Left colon (tissue), 2 donors: ENCODE measurements at regions not wholly inside any gene's neighbourhood (a gene's known extent, or its start where the extent isn't known, plus 50 kb on each side); places are given as distances from the start of the nearest gene placed in this dataset.

Experiments used
- ATAC-seq: fragments of 200-7000 bp; cut with Tn5 transposase; one replicate; pipeline ENCODE4 v1.9.1; 2020; ENCODE audit warnings: mild to moderate bottlenecking, moderate library complexity
- DNase-seq, 2 donors: peaks; one replicate each; pipeline ENCODE4 v3.0.0-alpha.2; 2020
- intact Hi-C, 2 donors: fragments of 100-400 bp; cut with DNase I in 1 of 2; cut with micrococcal nuclease in 1 of 2; formaldehyde crosslinking; loops; one replicate each; pipeline versions ENCODE4 v1.11.2 to v1.14.0; 2022; cut with DNase I, micrococcal nuclease
- donor health status: DM: no; HTN: no; CAD: no.
- donor health status: DM: yes; HTN: yes; CAD: no.

DNA sequence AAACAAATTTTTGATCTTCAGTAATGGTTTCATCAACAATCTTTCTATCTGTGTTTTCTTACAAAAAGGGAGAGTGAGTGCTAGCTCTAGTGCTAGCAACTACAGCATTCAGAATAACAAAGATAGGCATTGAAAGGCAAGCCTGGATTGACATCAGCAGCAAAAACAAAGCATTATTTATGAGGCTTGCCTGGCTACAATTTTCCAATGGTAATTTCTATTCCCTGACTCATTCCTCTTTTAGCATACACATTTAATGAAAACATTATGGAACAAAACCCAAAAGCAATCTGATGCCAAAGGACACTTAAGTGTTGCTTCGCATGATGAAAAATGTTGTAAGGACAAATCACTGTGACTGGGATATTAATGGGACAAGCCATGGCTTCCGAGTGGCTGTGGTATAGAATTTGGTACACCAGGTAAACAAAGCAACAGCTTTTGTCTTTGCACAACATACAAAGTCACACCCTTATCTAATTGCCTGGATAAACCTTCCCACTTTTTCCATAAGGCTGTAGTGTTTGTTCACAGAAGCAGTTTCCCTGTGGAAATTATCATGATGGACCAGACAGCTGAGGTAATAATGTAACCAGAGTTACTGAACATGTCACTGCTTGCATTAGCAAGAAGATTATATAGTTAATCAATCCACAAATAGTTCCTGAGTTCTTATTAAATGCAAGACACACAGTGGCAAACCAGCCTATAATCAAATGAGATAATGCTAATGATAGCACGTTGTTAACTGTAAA, 179.8 kb upstream of the EDIL3 start:
- no peak for ATAC-seq
- no peak for DNase-seq
- intact Hi-C loops: no loop called here

DNA sequence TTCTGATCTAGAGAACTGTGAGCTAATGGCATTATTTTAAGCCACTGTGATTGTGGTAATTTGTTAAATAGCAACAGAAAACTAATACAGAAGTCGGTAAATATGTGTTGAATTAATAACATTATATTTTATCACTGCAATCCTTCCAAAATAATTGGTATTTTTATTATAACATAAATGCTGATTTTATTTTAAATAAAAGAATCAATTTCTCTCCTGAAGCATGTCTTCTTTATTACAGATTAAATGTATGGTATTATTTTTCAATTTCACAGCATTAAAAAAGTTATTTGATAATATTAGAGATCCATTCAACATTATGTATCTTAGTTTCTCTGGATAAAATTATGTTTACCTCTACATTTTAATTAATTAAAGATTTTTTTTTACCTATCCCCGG, 165.5 kb upstream of the EDIL3 start:
- intact Hi-C loops: no loop called here
- ATAC-seq (no peak), DNase-seq (no peak)

DNA sequence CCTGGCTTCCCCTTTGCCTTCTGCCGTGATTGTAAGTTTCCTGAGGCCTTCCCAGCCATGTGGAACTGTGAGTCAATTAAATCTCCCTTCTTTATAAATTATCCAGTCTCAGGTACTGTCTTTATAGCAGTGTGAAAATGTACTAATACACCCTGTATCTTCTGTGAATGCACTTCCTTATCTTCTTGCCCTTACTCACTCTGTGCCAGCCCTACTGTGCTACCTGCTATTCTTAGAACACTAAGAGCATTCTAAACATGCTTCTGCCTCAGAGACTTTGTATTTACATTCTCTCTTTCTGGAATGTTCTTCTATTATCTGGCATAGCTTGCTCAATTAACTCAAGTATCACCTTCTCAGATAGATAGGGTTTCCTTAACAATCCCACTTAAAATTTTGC, 164.4 kb upstream of the EDIL3 start:
- DNase-seq (no peak), ATAC-seq (no peak)
- intact Hi-C loops: no loop called here

DNA sequence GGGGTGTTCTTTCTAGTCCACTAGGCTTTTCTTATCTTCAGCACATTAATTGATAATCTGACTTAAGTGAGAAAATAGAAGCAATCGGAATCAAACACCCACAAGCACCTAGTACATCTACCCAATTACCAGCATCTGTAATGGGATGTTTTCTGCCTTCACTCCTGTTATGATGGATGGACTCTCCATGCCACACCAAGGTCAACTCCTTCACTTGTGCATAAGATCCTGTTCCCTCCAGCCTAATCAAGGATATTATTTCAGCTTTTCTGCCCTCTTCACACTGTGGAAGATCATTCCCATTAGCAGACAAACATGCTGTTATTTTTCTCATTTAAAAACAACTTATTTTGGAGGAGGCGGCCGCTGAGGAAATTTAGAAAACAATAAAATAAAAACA, 162.0 kb upstream of the EDIL3 start:
- intact Hi-C loops: no loop called here
- DNase-seq: no peak
- ATAC-seq: no peak

DNA sequence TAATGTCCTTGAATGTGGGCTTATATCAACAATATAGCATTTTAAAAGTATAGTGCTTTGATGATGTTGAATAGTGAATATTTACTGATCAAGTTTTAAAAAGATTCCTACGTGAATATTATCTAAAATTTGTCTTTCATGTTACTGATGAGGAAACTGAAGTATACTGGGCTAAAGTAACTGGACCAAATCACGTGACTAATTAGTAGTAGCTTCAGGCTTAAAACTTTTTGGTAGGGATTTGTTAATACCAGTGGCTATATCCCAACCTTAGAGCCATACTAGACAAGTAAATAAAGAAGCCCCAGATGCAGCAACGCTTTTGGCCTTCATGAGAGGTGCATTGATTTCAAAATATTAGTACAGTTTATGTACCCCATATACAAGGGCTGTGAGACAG, 152.1 kb upstream of the EDIL3 start:
- intact Hi-C loops: no loop called here
- DNase-seq (no peak), ATAC-seq (no peak)

DNA sequence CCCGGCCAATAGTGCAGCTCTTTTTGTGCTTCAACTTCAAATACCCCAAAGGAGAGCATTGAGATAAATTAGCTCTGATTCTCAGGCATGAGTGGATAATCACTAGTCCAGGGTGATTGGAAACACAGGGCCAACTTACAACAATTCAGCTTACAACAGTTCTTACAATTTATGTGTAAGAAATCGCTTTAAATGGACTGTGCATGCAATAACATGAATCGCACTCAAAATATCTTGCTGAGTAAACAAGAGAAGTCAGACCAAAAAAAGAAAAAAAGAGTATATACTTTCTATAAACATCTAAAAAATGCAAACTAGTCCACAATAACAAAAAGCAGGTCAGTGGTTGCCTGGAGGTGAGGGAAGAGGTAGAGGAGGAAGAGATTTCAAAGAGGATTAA, 150.6 kb upstream of the EDIL3 start:
- ATAC-seq (no peak), DNase-seq (no peak)
- intact Hi-C loops: no loop called here

DNA sequence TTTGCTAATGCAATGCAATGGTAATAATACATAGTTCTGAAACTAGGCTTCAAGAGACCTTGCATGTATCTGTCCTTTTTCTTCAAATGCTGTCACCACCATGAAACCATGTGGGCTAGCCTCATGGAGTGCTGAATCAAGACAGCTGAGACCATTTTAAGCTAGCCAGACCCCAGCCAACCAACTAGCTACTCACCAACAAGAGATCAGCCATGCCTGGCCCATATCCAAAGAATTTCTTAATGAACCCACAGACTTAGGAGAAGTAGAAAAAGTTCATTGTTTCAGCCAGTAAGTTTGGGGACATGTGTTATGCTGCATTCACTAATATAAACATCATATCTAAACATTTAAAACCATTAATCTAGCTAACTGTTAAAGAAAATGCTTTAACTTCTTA, 139.8 kb upstream of the EDIL3 start:
- ATAC-seq: no peak
- intact Hi-C loops: no loop called here

DNA sequence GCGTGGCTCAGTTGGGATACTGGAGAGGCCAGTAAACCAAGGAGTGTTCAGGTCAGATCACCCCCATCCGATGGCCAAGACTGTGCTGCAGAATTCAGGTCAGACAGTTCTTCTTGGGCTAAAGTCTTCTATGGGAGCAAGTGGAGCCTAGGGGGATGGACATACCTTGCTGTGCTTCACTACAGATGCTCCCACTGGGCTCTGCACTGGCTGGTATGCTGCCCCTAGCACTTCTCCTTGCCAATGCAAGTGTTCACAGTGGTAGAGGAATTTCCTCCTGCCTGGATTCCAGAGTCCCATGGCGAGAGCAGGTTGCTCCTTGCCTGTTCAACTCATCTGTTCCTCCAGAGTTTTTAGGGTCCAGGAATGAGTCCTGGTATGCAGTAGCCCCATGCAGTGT, 134.2 kb upstream of the EDIL3 start:
- intact Hi-C loops: no loop called here
- ATAC-seq (no peak), DNase-seq (no peak)

More for the DNA sequence above, 139.8 kb upstream of the EDIL3 start:
- DNase-seq: no peak

DNA sequence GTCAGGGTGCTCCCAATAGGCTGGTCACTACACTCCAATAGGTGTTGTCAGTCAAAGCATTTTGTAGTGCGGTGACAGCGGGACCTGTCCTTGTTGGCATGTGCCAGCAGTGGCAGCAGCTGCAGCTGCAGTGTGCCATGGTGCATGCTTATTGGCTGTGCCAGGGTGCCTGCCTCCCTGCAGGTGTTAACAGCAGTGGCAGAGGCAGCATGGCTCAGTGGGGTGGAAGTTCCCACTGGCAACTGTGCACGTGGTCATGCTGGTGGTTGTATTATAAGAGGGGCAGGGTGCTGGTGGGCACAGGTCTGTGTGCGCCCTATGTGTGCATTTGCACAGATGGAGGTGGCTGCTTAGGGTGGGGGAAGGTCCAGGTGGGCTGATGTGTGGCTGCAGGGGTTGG, 133.7 kb upstream of the EDIL3 start:
- ATAC-seq (no peak), DNase-seq (no peak)
- intact Hi-C loops: no loop called here

DNA sequence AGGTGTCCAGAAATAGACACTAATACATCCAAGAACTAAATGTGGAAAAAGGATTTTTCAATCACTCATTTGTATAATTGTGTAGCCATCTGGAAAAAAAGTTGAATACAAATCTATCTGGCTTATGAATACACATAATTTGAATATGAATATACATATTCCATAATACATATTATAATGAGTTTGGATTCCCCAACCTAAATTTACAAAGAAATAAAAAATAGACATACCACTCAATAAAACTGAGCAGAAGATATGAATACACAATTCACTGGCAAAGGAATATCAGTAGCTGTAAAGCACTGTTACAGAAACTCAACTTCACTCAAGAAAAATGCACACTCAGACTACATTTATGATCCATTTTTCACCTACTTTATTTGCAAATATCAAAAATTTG, 121.9 kb upstream of the EDIL3 start:
- DNase-seq (no peak), ATAC-seq (no peak)
- intact Hi-C loops: no loop called here

DNA sequence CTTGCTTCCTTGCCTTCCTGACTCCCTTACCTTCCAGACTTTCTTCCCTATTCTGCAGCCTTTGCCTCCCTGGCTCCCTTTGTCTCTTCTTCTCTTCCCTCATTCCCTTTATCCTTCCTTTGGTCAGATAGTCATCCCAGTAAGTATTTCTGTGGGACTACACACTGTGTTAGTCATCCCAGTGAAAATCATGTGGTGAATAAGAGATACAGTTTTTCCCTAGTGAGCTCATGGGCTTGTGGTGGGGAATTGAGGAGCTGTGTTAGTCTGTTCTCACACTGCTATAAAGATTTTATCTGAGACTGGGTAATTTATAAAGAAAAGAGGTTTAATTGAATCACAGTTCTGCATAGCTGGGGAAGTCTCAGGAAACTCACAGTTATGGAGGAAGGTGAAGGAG, 109.8 kb upstream of the EDIL3 start:
- intact Hi-C loops: no loop called here
- ATAC-seq (no peak), DNase-seq (no peak)

DNA sequence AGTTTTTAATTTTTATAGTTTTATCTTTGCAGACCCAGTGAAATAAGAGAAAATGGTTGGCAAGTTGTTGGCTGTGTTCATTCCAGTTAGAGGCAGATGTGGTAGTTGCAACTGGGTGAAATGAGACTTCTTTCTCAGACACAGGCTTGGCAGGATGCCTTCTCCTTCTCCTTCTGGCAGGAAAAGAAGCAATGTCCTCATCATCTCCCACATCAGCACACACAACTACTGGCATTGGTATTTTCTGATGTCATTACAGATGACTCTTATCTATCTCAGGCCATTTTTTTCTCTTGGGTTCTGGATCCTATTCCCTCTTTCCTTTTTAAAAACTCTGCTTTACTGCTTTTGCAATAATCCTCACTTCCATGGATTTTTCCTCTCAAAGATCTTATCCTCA, 103.3 kb upstream of the EDIL3 start:
- DNase-seq (no peak), ATAC-seq (no peak)
- intact Hi-C loops: no loop called here

DNA sequence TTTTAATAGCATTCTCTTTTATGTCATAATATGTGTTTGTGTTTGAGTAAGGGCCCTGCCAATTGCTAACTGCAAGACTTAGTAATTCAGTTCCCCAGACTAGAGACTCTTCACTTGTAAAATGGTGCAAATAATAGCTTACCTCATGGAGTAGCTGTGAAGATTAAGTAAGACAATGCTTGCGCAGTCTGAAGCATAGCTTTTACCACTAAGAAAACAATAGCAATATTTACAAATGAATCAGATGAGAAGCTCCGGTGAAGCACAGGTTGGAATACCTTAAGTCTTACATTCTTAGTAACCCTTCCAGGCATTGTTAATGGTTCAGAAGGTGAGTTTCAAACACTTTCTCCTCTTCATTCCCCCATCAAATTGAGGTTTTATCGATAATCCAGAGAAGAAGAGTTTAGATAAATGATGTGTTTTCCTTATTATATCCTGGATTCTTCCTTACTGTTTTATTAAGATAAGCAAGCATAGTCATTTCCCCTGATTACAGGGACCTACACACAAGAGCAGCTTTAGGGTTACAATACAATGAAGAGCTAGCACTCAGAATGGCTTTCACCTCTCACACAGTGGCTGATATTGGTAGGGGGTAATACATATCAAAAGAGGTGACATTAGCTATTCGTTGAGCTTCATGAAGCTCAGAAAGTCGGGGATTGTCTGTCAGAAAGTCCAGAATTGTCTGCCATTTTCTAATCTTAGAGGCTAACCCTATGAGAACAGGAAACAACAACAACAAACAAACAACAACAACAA, 96.4 kb upstream of the EDIL3 start:
- intact Hi-C loops: no loop called here
- DNase-seq (no peak), ATAC-seq (no peak)

DNA sequence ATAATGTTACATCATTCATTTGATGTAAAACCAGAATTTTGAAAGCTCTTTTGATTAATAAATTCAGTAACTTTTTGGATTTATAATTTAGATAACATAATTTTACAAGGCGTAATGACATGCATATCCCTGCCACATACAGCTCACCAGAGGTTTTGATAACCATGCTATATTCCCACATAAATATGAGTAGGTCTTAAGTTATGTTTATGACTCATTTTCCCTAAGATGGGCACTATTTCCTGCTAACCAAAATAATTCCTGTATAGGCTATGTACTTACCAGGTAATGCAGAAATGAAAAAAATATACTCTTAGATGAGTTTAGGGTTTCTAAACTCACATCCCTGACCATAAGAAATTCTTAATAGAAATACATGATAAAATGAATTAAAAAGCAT, 93.9 kb upstream of the EDIL3 start:
- ATAC-seq: no peak
- DNase-seq: no peak
- intact Hi-C loops: no loop called here

DNA sequence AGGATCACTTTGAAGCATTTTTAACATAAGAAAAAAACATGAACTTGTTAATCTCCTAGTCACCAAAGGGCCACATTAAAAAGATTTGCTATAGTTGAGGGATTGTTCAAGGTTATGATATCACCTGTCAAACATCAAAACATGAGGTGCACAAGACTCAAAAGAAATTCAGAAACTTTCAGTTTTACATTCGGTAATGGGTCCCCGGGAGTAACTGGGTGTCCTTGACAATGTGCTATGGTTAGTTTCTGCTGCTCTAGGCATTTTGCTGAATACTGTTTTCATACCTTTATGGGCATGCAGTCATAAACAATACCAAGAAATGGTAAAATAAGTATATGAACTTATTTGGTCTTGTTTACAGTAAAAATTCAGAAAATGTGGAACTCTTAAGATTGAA, 92.8 kb upstream of the EDIL3 start:
- ATAC-seq: no peak
- intact Hi-C loops: no loop called here
- no peak for DNase-seq

DNA sequence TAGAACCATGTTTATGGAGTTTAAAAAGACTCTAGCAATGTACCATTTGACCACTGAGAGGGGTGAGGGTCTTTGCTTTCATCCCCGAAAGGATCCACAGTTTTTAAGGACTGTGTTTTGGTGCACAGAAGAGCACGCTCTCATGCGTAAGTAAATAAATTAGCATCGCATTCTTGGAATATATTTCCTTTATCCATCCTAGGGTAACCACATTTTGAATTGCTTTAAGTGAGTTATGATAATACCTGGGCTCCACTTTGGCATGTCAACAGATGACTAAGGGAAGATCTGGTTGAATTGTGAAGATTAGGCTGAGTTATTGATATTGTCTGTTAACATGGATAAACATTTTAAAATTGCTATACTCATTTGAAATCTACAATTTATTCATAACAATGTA, 89.4 kb upstream of the EDIL3 start:
- intact Hi-C loops: no loop called here
- no peak for ATAC-seq
- no peak for DNase-seq

DNA sequence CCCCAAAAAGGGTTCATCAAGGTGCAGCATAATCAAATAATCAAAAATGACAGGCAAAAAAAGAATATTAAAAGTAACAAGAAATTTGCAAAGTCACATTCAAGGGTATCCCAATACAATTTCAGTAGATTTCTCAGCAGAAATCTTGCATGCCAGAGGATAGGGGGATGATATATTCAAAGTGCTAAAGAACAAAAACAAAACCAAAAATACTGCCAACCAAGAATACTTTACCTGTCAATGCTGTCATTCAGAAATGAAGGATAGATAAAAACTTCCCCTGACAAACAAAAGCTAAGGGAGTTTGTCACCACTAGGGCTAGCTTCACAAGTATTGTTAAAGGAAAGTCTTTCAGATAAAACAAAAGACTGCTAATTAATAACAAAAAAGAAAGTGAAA, 68.7 kb upstream of the EDIL3 start:
- intact Hi-C loops: no loop called here
- DNase-seq: no peak
- no peak for ATAC-seq

DNA sequence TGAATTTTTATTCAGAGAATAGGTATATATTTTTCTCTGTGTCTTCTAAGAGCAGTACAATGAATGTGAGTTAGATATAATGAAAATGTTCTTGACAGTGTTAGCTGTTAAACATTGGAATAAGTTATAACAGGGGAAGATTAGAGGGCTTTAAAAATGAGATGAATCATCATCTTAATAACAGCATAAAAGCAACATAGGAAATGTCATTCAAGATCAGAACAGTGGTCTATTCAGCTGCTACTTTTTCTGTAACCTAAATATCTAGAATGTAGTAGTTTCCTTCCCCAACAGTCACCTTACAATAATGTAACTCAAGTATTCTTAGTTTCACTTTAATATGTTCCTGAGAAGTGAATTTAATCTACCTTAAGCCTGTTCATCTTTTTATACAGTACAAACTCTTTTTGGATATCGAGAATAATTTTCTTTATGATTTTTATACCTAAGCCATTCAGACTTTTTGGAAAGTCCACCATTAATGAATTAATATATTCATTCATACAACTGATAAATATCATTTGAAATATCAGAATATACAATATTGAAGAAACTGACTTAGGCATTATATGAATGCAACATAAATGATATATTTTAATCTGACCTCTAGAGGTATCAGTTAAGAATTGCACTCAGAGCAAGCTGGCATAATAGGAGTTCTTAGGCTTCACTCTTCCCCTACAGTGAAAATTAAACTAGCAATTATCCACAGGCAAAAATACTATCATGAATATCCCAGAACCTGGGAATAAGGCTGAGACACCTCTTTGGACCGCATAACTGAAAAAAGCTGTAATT, 66.1 kb upstream of the EDIL3 start:
- ATAC-seq: peak; percentile 45
- intact Hi-C loops: no loop called here
- no peak for DNase-seq

DNA sequence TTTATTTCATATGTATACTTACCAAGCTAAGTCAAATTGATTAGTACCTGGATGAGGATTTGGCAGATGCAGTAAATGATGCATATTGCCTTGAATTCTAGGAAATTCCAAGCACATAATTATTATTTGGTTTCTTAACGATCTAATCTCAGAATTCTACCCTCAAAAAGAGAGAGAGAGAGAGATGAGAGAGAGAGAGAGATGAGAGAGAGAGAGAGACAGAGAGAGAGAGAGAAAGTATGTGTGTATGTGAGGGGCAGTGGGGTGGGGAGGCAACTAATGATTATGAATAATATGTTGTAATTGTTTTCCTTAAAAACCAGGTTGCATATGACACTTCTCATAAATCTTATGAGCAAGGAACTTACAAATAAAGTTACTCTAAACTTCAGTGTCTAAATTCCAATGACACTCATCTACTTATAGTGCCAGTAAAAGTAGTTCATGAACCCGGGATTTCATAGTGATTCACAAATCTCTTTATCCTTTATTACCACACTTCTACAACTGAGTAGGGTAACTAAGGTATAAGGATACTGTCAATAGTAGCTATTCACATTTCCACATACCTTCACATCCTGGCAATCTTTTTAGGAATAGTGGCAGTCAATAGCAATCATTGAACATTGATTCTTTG, 60.5 kb upstream of the EDIL3 start:
- no peak for DNase-seq
- intact Hi-C loops: no loop called here
- ATAC-seq: no peak

DNA sequence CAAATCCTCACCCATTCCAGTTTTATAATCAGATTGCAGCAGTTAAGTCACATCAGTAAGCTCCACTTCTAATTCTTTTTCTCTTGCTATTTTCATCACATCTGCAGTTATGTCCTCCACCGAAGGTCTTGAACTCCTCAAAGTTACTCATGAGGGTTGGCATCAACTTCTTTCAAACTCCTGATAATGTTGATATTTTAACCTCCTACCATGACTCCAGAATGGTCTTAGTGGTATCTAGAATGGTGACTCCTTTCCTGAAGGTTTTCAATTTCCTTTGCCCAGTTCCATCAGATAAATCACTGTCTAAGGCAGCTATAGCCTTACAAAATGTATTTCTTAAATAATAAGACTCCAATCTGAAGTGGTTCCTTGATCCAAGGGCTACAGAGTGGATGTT, 53.8 kb upstream of the EDIL3 start:
- DNase-seq (no peak), ATAC-seq (no peak)
- intact Hi-C loops: no loop called here
